NB4 (cell line): ENCODE measurements at regions not wholly inside any gene's neighbourhood (a gene's known extent, or its start where the extent isn't known, plus 50 kb on each side); places are given as distances from the start of the nearest gene placed in this dataset.

Experiments
- TF ChIP-seq, protein P1 (sequence below): IDR thresholded peaks from one replicate; pipeline ENCODE4 v1.5.1; 2012; ENCODE audit warnings: low read depth, low read length
- TF ChIP-seq, protein P2 (sequence below): IDR thresholded peaks from 2 replicates; pipeline ENCODE4 v1.6.1; 2011; ENCODE audit warnings: low read depth, low read length

DNA sequence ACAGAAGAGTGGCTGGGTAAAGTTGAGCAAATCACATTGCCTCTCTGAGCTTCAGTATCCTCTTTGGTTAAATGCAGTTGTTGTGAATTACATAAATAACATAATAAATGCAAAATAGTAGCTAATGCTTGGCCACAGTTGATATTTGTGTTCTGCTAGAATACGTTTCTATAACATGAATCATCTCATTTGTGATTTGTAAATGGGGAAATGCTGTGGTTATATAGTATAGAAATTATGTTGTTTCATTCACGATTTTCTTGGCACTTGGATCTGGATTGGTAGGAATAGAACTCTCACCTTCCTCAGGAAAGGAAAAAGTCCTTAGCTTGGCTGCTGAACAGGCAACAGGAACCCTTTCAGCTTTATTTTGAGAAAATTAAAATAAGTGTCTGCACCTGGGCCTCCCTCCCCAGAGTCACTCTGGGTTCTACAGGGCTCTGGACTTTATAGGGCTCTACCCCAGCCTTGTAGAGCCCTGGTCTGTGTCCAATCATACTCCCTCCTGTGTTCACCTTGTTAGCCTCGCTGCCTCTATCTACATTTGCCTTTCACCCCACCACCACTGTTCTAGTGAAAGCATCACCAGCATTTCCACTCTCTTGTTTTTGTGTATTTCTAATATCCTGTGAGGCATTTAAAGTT, 107.7 kb upstream of the BCAT1 start:
- TF ChIP-seq, protein P1, sequence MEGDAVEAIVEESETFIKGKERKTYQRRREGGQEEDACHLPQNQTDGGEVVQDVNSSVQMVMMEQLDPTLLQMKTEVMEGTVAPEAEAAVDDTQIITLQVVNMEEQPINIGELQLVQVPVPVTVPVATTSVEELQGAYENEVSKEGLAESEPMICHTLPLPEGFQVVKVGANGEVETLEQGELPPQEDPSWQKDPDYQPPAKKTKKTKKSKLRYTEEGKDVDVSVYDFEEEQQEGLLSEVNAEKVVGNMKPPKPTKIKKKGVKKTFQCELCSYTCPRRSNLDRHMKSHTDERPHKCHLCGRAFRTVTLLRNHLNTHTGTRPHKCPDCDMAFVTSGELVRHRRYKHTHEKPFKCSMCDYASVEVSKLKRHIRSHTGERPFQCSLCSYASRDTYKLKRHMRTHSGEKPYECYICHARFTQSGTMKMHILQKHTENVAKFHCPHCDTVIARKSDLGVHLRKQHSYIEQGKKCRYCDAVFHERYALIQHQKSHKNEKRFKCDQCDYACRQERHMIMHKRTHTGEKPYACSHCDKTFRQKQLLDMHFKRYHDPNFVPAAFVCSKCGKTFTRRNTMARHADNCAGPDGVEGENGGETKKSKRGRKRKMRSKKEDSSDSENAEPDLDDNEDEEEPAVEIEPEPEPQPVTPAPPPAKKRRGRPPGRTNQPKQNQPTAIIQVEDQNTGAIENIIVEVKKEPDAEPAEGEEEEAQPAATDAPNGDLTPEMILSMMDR, result no peak
- TF ChIP-seq, protein P2, sequence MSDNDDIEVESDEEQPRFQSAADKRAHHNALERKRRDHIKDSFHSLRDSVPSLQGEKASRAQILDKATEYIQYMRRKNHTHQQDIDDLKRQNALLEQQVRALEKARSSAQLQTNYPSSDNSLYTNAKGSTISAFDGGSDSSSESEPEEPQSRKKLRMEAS, result no peak
